NK-92 (cell line): ENCODE measurements at regions not wholly inside any gene's neighbourhood (a gene's known extent, or its start where the extent isn't known, plus 50 kb on each side); places are given as distances from the start of the nearest gene placed in this dataset.
"Not testable (repeated sequence)": the region's sequence is repeated elsewhere in the genome, so short reads cannot be mapped to it uniquely, and the experiment has no call there.

Experiments
- DNase-seq: peaks from one replicate; lab custom pipeline; 2025; ENCODE audit not compliant: unreplicated experiment; lab: John Stamatoyannopoulos, UW

GRCh38 chr15:69597061-69597592, 144.5 kb downstream of the RPLP1 start:
- DNase-seq: no peak

DNA sequence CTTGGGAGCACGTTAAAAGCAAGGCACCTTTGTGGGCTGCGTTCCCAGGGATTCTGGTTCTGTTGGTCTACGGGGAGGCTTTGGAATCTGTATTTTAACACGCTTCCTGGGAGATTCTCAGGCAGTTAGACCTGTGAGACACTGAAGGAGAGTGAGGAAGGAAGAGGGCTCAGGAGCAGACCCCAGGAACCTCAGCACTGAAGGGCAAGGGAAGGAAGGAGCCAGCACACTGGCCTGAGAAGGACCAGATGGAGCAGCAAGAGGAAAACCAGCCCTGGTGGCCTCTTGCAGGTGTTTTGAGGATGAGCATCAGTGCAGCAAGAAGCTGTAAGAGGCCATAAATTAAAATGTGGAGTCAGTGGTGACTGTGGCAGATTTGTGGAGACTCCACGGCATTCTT, 146.7 kb downstream of the RPLP1 start:
- DNase-seq: no peak

DNA sequence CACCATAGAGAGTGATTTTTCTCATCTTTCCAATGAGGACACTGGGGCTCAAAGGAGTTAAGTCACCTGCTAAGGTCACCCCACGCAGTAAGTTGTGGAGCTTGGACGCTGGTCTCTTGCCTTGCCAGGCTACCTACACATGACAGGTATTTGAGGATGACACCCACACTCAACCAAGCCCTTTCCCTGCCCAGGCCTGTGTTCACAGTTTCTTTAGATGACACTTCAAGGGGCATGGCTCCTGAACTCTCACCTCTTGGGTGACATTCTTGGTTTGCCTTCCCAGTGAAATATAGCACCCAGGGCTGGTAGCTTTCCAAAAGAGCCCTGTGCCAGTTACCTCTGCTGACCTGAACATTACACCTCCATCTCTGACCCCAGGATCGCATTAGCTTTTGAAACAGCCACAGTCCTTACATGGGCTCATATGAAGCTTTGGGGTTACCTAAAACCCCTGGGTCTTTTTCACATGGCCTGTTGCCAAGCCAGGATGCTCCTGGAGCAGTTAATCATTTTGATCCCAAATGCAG, 148.0 kb downstream of the RPLP1 start:
- DNase-seq: no peak

- no peak for DNase-seq
These were observed 149.3 kb downstream of the RPLP1 start for GRCh38 chr15:69601711-69602504.

- DNase-seq: no peak
These were observed 150.3 kb downstream of the RPLP1 start for GRCh38 chr15:69602921-69603320.

DNA sequence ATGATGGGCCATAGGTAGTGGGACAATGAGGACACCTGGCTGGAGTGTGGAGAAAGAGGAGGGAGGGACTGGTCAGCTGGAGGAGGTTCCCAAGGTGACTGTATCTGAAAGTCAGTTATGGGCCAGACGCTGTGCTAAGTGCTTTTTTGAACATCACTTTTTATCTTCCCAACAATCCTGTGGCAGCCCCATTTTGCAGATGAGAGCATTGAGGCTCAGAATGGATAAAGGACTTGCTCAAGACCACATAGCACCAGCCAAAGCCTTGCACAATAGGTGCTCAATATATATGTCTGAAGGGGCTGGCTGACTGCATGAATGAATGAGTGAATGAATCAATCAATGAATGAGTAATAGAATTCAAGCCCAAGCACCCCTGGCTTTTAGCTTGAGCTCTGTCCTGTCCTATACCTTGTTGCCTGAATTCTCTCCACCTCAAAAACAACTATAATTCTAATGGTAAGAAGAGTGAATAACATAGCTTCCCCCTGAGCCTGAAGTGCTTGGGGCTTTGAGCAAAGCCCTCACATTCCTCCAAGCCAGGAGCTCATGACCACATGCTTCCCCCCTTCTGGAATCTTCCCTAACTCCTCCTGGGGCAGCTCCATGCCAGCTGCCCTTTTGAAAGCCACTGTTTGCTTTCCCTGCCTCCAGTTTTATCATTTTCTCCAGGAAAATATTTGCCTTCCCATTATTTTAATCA, 150.9 kb downstream of the RPLP1 start:
- no peak for DNase-seq

DNA sequence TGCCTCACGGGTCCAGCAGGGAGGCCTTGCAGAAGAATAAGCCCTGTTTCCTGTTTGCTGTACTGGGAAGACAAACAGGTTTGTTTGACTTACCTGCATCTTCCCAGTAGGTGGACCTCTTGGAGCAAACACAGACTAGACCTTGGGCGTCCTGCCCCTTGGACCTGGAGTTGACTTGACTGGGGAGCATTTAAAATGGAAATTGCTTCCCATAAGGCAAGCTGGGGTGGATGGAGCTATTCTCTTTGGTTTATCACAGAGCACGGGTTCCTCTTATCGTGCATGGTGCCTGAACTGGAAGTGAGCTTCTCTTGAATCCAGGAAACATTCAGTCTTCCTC, 151.4 kb downstream of the RPLP1 start:
- no peak for DNase-seq

DNA sequence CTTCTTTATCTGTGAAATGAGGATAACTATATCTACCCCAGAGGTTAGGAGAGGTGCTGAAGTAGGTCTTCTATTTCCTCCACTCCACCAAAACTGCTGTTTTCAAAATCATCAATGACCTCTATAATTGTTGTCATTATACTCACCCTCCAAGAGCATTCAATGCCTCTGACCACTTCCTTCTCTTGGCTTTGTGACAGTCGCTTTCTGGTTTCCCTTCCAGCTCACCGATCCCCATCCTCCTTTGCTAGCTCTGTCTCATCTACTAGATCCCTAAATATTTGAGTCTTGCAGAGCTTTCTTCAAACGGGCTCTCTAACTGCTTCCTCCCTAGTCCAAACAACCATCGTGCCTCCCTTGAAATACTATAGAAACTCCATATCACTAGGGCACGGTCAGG, 153.5 kb downstream of the RPLP1 start:
- DNase-seq: no peak

DNA sequence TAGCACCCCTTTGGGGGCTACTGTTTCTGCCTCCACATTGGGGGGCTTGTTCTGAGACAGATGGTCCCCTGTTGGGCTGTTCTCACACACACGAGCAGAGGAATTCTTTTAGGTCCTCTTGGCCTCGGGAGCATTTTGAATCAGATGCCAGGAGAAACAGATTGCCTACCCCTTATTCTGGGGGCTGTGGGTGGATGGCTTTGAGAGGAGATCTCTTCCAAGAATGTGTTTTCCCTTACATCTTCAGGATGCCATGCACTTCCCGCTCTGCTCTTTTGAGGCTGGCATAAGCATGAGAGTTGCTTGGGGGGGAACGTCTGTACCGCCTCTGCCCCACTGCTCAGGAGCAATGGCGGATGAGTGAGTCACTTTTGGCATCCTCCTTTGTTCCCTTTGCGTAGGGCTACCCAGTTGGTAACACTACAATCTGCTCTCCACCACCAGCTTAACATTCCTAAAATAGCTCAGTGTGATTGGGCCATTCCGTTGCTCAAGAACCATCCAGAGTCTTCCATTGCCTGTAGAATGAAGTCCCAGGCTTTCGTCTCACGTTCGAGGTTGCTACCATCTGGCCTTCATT, 154.4 kb downstream of the RPLP1 start:
- DNase-seq: no peak

GRCh38 chr15:69608661-69609060, 156.0 kb downstream of the RPLP1 start:
- DNase-seq: no peak

GRCh38 chr15:69609176-69609575, 156.6 kb downstream of the RPLP1 start:
- no peak for DNase-seq

GRCh38 chr15:69609776-69610175, 157.2 kb downstream of the RPLP1 start:
- DNase-seq: no peak

GRCh38 chr15:69610277-69610676, 157.7 kb downstream of the RPLP1 start:
- DNase-seq: no peak

DNA sequence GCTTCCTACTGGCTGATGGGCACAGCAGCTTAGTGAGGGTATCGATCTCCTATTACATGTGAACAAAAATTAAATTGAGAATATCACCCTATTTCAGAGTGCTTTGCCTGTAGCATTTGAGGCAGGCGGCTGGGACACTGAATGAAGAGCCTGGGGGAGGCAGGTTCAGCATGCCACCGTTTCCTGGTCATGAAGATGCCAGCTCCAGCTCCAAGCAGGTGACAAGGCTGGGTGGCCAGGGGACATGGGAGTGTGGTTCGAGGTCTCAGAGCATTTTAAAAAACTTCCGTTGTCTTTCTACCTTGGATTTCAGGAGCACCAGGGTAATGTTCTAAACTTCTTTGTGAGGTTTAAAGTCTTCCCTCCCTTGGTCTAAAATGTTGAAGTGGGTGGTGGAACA, 158.2 kb downstream of the RPLP1 start:
- no peak for DNase-seq

GRCh38 chr15:69612112-69612511, 159.5 kb downstream of the RPLP1 start:
- DNase-seq: no peak

DNA sequence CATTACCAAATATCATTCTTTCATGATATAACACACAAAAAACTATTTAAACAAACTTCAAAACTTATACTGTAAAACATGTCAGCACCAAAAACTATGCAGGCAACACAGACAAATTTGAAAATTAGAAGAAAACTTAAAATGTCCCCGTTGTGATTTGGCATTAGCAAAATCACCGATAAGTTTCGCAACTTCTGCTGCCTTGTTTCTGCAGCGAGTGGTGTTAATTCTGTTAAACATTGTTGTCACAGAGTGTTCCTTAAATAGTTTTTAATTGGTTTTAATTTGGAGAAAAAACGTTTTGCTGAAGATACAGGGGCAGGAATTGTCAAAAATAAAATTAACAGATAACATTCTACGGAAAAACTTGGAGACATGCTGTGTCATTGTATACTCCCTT, 160.6 kb downstream of the RPLP1 start:
- DNase-seq: no peak

- no peak for DNase-seq
These were observed 161.4 kb downstream of the RPLP1 start for GRCh38 chr15:69613988-69614387.

DNA sequence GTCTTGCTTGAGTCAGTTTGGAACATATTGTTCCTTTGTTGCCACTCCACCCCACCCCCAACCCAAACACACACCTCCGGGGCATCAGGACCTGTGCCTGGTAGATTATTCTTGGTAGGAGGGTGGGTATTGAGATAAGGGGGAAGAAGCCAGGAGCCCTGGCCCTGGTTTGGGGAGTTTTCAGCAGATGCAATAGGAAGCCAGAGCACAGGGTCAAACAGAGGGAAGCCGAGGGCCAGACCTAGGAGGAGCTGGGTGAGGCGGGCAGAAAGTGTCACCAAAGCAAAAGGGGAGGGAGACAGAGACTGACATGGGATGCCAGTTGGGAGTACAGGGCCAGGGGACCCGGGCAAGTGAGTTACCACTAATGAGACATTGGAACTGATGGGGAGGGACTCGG, 163.1 kb downstream of the RPLP1 start:
- DNase-seq: no peak

DNA sequence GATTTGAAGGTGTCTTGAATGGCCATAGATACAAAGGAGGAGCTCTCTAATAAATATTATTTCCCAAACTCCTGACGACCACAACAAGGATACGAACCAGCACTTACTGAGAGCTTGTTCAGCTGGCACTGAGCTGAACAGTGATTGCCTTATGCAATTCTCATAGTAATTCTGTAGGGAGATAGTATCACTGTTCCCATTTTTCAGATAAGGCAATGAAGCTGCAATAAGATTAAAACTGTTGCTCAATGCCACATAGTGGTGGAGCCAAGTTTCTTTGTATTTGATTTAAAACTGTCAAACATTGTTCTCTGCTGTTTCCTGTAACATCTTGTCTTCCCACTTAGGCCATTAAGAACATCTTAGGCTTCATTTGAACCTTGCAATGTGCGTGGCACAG, 163.9 kb downstream of the RPLP1 start:
- no peak for DNase-seq

DNA sequence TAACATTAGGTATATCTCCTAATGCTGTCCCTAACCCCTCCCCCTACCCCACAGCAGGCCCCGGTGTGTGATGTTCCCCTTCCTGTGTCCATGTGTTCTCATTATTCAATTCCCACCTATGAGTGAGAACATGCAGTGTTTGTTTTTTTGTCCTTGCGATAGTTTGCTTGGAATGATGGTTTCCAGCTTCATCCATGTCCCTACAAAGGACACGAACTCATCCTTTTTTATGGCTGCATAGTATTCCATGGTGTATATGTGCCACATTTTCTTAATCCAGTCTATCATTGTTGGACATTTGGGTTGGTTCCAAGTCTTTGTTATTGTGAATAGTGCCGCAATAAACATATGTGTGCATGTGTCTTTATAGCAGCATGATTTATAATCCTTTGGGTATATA, 164.5 kb downstream of the RPLP1 start:
- not testable (repeated sequence) for DNase-seq

GRCh38 chr15:69623392-69624154, 171.0 kb downstream of the RPLP1 start:
- DNase-seq: no peak
